ENCODE measurements at regions not wholly inside any gene's neighbourhood (a gene's known extent, or its start where the extent isn't known, plus 50 kb on each side); places are given as distances from the start of the nearest gene placed in this dataset. TPM values are rescaled to one million over a fixed set of nuclear protein-coding genes. Genes with fewer than 3 reads are reported as not detected.

DNA sequence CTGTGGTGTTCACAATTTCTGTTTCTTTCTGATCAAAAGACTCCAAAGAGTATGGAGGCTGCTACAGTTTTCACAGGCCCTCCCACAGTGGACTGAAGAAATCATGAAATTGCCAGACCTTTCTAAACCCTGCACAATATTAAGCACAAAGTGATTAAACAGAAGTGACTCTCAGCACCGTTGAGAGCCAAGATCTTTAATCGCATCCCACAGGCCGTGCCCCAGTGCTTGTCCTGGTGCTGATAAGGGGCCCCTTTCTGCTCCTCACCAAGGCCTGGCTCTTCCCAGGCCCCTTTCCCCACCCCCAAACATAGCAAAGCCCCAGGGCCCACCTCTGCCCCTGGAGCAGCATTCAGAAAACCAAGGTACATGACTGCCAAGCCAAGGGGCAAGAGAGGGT is 57.4 kb upstream of the BMAL1 start:
- DNase-seq (ENCODE audit: low read depth) = no peak

DNA sequence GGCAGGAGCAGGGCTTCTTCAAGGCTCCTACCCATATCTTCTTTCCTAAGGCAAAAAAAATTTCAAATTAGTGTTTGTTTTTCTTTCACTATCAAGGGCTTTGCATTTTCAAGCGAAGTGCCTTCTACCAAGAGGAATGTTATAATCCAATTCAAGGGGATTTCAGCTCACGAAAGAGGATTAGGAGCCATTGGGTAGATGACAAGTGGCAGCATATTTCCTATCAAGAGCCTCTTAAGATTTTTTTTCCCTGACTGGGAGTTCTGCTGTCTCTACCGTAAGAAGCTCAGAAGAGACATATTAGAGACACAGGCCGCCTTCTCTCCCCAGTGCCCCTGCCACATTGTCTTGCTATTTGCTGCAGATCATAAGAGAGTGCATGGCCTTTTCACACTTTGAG is 55.9 kb upstream of the BMAL1 start:
- no peak for DNase-seq (ENCODE audit: low read depth)

DNA sequence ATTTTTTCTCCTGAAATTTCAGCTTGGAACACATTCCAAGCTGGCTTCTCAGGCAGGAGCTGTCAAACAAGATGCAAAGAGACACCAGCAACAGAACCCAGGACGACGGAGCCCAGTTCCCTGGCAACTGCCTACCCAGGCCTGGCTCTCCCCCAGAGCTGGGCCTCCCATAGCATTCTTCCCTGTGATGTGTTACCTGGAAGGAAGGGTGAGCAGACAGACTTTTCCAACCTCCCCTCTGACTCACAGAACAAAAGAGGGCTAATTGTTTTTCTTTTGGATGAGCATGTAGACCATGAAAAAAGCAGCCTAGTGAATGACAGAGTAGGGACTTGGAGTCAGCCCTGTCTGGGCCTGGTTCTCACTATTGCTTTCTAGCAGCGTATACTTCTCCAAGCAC is 55.3 kb upstream of the BMAL1 start:
- DNase-seq (ENCODE audit: low read depth) = peak; percentile 65

DNA sequence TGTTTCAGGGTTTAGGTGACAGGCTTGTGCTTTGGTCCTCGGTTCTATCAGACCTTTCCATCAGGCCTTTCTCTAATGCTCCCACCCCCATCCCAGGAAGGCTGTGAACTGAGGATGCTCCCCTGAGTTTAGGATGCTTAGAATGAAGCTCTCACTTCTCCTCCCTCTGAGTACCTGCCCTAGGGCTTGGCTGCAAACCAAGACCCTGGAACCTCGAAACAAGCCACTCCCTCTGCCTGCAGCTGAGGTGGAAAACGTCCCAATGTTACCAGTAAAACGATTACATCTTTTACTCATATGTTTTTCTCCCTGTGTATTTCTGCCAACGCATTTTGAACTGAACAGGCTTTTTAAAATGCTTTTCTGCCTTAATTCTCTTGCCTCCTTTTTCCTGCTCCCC is 54.5 kb upstream of the BMAL1 start:
- DNase-seq (ENCODE audit: low read depth) = no peak

DNA sequence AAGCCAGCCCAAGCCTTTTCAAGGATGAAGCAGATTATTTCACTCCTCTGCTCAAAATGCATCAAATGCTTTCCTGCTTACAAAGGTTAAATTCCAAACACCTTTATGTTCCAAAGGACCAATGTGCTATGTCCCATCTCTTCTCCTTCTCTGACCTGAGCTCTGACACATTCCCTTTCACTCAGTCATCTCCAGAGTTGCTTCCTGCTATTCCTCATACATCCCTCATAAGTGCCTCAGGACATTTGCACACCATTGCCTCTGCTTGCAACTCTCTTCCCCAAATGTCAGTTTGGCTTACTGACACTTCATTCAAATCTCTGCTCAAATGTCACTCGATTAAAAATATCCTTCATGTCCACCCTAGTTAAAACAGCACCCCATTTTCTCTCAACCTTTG is 53.3 kb upstream of the BMAL1 start:
- DNase-seq (ENCODE audit: low read depth) = no peak

DNA sequence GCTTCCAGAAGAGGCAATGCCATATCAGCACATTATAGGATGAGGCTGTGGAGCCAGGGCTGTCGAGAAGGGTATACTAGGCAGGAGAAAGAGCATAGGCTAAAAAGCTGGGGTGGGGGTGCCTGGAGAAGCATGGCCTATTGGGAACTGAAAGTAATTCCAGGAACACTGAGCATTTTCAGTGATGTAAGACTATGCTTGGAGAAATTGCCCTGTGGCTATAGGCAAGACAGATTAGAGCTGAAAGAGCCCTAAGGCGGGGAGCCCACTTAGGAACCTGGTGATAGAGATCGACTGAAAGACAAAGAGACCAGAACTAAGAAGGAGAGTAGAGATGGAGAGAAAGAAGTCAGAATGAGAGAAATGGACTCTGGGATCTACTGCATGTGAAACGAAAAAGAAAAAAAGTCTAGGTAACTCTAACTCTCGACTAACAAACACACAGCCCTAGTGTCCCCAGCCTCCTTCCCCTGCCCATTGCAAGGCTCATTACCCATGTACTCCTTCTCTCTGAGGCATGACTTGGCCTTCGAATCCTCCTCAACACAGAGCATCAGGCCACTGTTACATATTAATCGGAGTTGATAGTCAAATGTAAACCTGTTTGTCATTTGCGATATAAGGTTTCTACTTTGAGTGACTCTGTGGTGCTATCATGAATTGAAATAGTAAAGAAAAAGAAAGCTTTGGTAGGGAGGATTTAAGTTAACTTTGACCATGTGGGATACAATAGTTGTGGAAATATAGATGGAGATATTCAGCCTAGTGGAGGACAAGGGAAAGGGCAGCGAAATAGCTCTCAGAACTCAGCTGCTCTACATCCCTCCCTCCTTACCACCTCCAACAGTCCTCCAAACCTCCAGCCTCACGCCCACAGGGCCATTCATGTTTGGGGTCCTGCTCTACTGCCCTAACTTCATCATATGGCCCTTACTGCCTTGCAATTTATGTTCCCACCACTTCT is 52.3 kb upstream of the BMAL1 start:
- DNase-seq (ENCODE audit: low read depth) = no peak

DNA sequence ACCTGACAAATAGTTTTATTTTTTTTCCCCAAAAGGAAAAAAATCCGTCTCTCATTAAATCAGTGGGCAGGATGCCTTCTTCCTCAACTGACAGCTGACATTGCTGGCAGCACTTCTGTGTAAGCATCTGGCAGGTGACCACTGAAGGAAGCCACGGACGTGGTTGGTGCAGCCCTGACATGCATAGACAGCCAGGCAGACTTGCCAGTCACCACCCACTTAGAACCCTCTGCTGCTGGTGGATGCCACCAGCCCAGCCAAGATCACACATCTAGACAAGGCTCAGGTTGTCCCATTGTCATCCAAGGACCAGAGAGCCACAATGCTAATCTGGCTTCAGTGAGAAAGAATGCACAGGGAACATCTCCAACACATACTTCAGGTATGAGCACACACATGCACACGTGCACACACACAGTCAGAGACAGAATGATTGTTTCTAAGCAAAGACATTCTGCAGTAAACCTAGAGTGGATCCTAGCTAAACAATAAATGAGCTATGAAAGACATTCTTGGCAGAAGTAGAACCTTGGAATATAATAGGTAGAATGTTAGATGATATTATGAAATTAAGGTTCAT is 49.8 kb upstream of the BMAL1 start:
- DNase-seq (ENCODE audit: low read depth) = no peak

Small RNA genes lying in the stretch of these regions (small RNA-seq; reads per million reads assigned to genes)
- not detected for gene AC022878.1
